RWPE2 (cell line): ENCODE measurements at regions not wholly inside any gene's neighbourhood (a gene's known extent, or its start where the extent isn't known, plus 50 kb on each side); places are given as distances from the start of the nearest gene placed in this dataset.

Source experiments
- ATAC-seq: fragments of 200-7000 bp; cut with Tn5 transposase; 3 replicates; pipeline ENCODE4 v1.9.1; 2021; ENCODE audit warnings: low read depth
- DNase-seq: peaks from one replicate; pipeline ENCODE4 v3.0.0-alpha.2; 2020; ENCODE audit warnings: low spot score
- H3K27ac ChIP-seq: fragments of 450-650 bp; 2 replicates; pipeline ENCODE4 v1.5.1; 2017; ENCODE audit warnings: mild to moderate bottlenecking; ENCODE audit not compliant: poor library complexity, severe bottlenecking
- H3K27me3 ChIP-seq: fragments of 250-450 bp; sonication (Bioruptor Pico); 2 replicates; pipeline ENCODE4 v1.5.1; 2021; ENCODE audit warnings: mild to moderate bottlenecking, moderate library complexity; ENCODE audit not compliant: insufficient read depth, poor library complexity, severe bottlenecking
- H3K36me3 ChIP-seq: fragments of 250-450 bp; sonication (Bioruptor Pico); 2 replicates; pipeline ENCODE4 v1.5.1; 2020; ENCODE audit warnings: low read depth, mild to moderate bottlenecking, moderate library complexity
- H3K4me1 ChIP-seq: fragments of 250-450 bp; sonication (Bioruptor Pico); 2 replicates; pipeline ENCODE4 v1.5.1; 2021; ENCODE audit warnings: mild to moderate bottlenecking, moderate library complexity; ENCODE audit not compliant: insufficient read depth, poor library complexity, severe bottlenecking
- H3K4me3 ChIP-seq: fragments of 250-450 bp; sonication (Bioruptor Pico); 2 replicates; pipeline ENCODE4 v1.5.1; 2021; ENCODE audit warnings: mild to moderate bottlenecking, moderate library complexity; ENCODE audit not compliant: severe bottlenecking
- H3K9me3 ChIP-seq: fragments of 250-450 bp; sonication (Bioruptor Pico); 2 replicates; pipeline ENCODE4 v1.5.1; 2021; ENCODE audit warnings: mild to moderate bottlenecking, moderate library complexity; ENCODE audit not compliant: severe bottlenecking
- TF ChIP-seq, protein P1 (sequence below): fragments of 450-650 bp; IDR thresholded peaks from one replicate; pipeline ENCODE4 v1.5.1; 2017; ENCODE audit warnings: mild to moderate bottlenecking, moderate library complexity; ENCODE audit not compliant: poor library complexity, severe bottlenecking

DNA sequence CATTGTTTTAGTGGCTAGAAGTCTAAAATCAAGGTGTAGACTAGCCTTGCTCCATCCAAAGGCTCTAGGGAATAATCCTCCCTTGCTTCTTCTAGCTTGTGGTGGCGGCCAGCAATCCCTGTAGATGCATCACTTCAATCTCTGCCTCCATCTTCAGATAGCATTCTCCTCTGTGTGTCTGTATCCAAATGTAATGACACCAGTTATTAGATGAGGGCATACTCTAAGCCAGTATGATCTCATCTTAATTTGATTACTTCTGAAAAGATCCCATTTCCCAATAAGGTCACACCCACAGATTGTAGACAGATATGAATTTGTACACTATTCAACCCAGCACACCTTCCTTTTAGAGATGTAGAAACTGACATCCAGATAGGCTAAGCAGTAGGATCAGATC is 334.5 kb upstream of the KCNMB2 start:
- Histone ChIP-seq H3K27ac (no peak overlapping the region), H3K4me3 (no peak overlapping the region), H3K27me3 (no peaks in the 10 kb centered on the region), H3K36me3 (no peaks in the 10 kb centered on the region), H3K4me1 (no peaks in the 10 kb centered on the region), H3K9me3 (no peaks in the 10 kb centered on the region)
- no peak for DNase-seq
- TF ChIP-seq, protein P1, sequence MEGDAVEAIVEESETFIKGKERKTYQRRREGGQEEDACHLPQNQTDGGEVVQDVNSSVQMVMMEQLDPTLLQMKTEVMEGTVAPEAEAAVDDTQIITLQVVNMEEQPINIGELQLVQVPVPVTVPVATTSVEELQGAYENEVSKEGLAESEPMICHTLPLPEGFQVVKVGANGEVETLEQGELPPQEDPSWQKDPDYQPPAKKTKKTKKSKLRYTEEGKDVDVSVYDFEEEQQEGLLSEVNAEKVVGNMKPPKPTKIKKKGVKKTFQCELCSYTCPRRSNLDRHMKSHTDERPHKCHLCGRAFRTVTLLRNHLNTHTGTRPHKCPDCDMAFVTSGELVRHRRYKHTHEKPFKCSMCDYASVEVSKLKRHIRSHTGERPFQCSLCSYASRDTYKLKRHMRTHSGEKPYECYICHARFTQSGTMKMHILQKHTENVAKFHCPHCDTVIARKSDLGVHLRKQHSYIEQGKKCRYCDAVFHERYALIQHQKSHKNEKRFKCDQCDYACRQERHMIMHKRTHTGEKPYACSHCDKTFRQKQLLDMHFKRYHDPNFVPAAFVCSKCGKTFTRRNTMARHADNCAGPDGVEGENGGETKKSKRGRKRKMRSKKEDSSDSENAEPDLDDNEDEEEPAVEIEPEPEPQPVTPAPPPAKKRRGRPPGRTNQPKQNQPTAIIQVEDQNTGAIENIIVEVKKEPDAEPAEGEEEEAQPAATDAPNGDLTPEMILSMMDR, result no peak
- ATAC-seq, result no peak

DNA sequence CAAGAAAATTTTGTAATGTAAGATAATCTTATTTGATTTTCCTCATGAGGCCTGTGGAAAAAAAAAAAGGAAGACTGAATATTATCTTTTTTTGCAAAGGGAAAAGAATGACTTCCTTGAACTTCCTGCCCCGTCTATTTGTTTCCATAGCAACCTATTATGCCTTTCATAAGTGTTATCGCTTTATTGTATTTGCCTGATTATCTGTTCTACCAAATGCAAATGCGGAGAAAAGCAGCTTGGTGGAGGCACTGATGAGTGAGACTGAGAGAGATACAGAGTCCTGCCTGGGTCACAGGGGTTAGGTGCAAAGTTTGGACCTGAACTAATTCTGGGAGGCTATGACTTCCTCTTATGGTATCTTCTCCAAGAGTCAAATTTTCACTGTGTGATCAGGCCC is 334.0 kb upstream of the KCNMB2 start:
- no peaks in the 10 kb centered on the region for H3K9me3 ChIP-seq
- no peak overlapping the region for H3K27ac ChIP-seq
- TF ChIP-seq, protein P1, result no peak
- no peak overlapping the region for H3K4me3 ChIP-seq
- H3K4me1 ChIP-seq, result no peaks in the 10 kb centered on the region
- no peaks in the 10 kb centered on the region for H3K27me3 ChIP-seq
- ATAC-seq (no peak), DNase-seq (no peak)
- no peaks in the 10 kb centered on the region for H3K36me3 ChIP-seq

DNA sequence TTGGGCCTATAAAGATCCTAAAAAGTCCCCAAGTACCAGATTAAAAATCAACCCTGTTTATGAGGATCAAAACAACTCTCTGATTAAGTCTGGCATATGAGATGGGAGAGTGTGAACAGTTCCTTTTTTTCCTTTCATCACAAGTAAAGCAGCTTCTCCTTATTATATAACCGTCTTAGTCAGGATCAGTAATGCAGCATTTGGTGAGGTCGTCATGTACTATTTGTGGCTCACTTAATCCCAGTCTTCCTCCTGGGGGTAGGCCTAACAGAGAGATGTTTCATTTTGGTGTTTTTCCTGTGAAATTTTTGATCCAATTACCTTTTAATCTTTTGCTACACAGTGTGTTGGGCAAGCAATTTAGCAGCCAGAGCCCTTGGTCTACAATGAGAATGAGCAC is 333.1 kb upstream of the KCNMB2 start:
- DNase-seq (no peak), ATAC-seq (no peak)
- Histone ChIP-seq H3K27ac (no peak overlapping the region), H3K4me3 (no peak overlapping the region), H3K9me3 (no peaks in the 10 kb centered on the region), H3K36me3 (no peaks in the 10 kb centered on the region), H3K27me3 (no peaks in the 10 kb centered on the region), H3K4me1 (no peaks in the 10 kb centered on the region)
- TF ChIP-seq, protein P1, result no peak

DNA sequence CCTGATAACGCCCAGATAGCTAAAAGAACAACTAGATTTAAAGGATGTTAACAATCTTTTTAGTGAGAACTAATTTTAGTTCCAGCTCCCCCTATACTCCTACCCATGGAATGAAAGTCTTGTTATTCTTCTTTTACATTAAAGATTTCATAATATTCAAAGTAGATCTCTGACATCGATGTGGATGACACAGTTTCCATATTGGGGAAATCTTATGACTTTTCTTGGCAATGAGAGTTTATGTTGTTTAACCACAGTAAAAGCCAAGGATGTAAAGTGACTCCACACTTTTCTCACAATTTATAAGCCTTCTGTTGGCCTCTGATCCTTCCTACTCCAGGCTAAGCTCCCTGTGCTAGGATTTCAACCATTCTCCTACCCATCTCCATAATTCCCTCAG is 332.6 kb upstream of the KCNMB2 start:
- no peaks in the 10 kb centered on the region for H3K36me3 ChIP-seq
- TF ChIP-seq, protein P1, result no peak
- H3K4me1 ChIP-seq, result no peaks in the 10 kb centered on the region
- no peak for ATAC-seq
- H3K27ac ChIP-seq, result no peak overlapping the region
- no peak for DNase-seq
- H3K9me3 ChIP-seq, result no peaks in the 10 kb centered on the region
- H3K4me3 ChIP-seq, result no peak overlapping the region
- no peaks in the 10 kb centered on the region for H3K27me3 ChIP-seq

DNA sequence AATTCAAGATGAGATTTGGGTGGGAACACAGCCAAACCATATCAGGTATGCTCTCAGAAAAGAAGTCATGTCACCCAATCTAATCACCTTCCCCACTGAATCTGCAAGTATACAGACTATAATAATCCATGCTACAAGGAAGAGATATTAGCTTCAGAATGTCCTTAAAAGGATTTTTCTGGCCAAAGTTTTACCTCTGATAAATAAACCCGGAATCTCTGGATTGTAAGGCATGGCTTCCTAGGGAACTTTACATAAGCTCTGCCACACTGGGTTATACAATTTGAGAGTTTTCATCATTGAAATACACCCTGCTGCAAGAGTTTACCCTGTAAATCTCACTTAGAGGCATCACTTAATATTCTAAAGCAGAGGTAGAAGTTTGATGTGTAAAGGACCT is 330.5 kb upstream of the KCNMB2 start:
- no peaks in the 10 kb centered on the region for H3K9me3 ChIP-seq
- TF ChIP-seq, protein P1, result no peak
- ATAC-seq (no peak), DNase-seq (no peak)
- no peaks in the 10 kb centered on the region for H3K27me3 ChIP-seq
- no peaks in the 10 kb centered on the region for H3K4me1 ChIP-seq
- H3K36me3 ChIP-seq, result no peaks in the 10 kb centered on the region
- no peak overlapping the region for H3K4me3 ChIP-seq
- no peak overlapping the region for H3K27ac ChIP-seq
